Peyer's patch (tissue), 4 donors: ENCODE measurements at regions not wholly inside any gene's neighbourhood (a gene's known extent, or its start where the extent isn't known, plus 50 kb on each side); places are given as distances from the start of the nearest gene placed in this dataset.

ENCODE experiments used
- DNase-seq, 3 donors: peaks; one replicate each; pipeline ENCODE4 v3.0.0-alpha.2; 2017 to 2019
- H3K27ac ChIP-seq, 4 donors: fragments of 200-600 bp; sonication (generic); one replicate each; pipeline ENCODE4 v1.5.1; 2016 to 2019
- H3K27me3 ChIP-seq, 2 donors: fragments of 200-600 bp; sonication (generic); one replicate each; pipeline ENCODE4 v1.5.1; 2019
- H3K36me3 ChIP-seq, 3 donors: fragments of 200-600 bp; sonication (generic); one replicate each; pipeline ENCODE4 v1.5.1; 2016 to 2019
- H3K4me1 ChIP-seq, 4 donors: fragments of 200-600 bp; sonication (generic); one replicate each; pipeline ENCODE4 v1.5.1; 2016 to 2019
- H3K4me3 ChIP-seq, 4 donors: fragments of 200-600 bp; sonication (generic); 1 replicate in 3 of 4; 2 replicates in 1 of 4; pipeline ENCODE4 v1.5.1; 2016 to 2019; ENCODE audit warnings: mild to moderate bottlenecking in 1 of 4
- H3K9me3 ChIP-seq, 4 donors: fragments of 200-600 bp; sonication (generic); one replicate each; pipeline ENCODE4 v1.5.1; 2016 to 2019; ENCODE audit warnings: mild to moderate bottlenecking in 1 of 4
- CTCF ChIP-seq, 6 experiments: fragments of 450-650 bp in 4 of 6; fragments of 200-600 bp in 2 of 6; sonication (generic) in 1 of 6; IDR thresholded peaks; one replicate each; pipeline ENCODE4 v1.5.1; 2017 to 2019; ENCODE audit warnings: antibody characterized with exemption in 6 of 6, mild to moderate bottlenecking in 3 of 6, moderate library complexity in 1 of 6
- POLR2A ChIP-seq, 2 donors: fragments of 450-650 bp; IDR thresholded peaks; one replicate each; pipeline ENCODE4 v1.5.1; 2017; ENCODE audit warnings: antibody characterized with exemption in 2 of 2, mild to moderate bottlenecking in 2 of 2, moderate library complexity in 2 of 2

DNA sequence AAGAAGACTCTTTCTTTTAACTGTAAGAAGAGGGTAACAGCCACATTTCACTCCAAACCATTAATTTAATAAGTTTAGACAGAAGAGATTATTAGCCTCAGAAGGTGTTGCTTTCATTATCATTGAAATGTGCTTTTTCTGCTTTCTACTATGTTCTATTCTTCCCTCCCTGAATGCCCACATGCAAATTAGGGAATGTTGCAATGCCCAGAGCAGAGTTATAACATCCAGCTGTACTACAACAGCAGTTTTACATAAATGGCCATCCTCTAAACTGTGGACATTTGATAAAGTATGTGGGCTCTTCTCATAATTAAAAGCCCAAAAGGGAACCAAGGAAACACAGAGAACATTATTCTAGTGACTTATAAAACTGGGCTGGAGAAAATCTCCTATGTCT, 82.2 kb upstream of the SOD1 start:
- TF ChIP-seq POLR2A (IDR thresholded peaks at IDR 0.05) (no peak), CTCF (IDR thresholded peaks at IDR 0.05) (no peak)
- DNase-seq: no peak

GRCh38 chr21:31576428-31576827, 83.1 kb upstream of the SOD1 start:
- H3K4me3 ChIP-seq: no peak overlapping the region
- no peak overlapping the region for H3K27ac ChIP-seq
- TF ChIP-seq CTCF (IDR thresholded peaks at IDR 0.05) (no peak), POLR2A (IDR thresholded peaks at IDR 0.05) (no peak)
- DNase-seq: no peak
- no peaks in the 10 kb centered on the region for H3K36me3 ChIP-seq
- peaks cover 0 to 6% (median 0%) of the 10 kb centered on the region in 4 donors for H3K9me3 ChIP-seq
- H3K4me1 ChIP-seq: no peaks in the 10 kb centered on the region
- H3K27me3 ChIP-seq: no peaks in the 10 kb centered on the region

More for the DNA sequence above, 82.2 kb upstream of the SOD1 start:
- Histone ChIP-seq H3K36me3 (no peaks in the 10 kb centered on the region), H3K27me3 (no peaks in the 10 kb centered on the region), H3K27ac (no peak overlapping the region), H3K4me1 (no peaks in the 10 kb centered on the region), H3K9me3 (peaks cover 0 to 6% (median 0%) of the 10 kb centered on the region in 4 donors), H3K4me3 (no peak overlapping the region)

DNA sequence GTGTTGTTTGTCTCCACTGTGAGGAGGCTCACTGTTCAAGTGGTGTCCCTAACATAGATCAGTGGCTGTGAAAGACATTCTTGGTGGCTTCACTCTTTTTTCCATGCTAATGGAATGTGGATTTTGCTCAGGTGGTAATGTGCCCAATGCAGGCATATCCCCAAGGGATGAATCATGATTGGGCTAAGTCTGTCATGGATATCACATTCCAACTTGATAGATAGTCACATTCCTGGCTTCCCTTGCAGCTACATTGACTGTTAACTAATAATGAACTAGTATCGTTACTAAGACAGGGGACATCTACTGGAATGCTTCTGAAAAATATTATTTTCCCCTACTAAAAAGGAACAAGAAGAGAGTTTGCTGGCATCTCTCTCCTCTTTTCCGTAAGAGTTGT, 86.3 kb upstream of the SOD1 start:
- Histone ChIP-seq H3K27me3 (no peaks in the 10 kb centered on the region), H3K4me3 (no peak overlapping the region), H3K9me3 (peaks cover 0 to 6% (median 0%) of the 10 kb centered on the region in 4 donors), H3K4me1 (no peaks in the 10 kb centered on the region), H3K36me3 (no peaks in the 10 kb centered on the region), H3K27ac (no peak overlapping the region)
- no peak for DNase-seq
- no peak for TF ChIP-seq POLR2A (IDR thresholded peaks at IDR 0.05)
- TF ChIP-seq CTCF (IDR thresholded peaks at IDR 0.05): no peak

GRCh38 chr21:31571879-31572278, 87.6 kb upstream of the SOD1 start:
- no peak for TF ChIP-seq CTCF (IDR thresholded peaks at IDR 0.05)
- TF ChIP-seq POLR2A (IDR thresholded peaks at IDR 0.05): no peak

DNA sequence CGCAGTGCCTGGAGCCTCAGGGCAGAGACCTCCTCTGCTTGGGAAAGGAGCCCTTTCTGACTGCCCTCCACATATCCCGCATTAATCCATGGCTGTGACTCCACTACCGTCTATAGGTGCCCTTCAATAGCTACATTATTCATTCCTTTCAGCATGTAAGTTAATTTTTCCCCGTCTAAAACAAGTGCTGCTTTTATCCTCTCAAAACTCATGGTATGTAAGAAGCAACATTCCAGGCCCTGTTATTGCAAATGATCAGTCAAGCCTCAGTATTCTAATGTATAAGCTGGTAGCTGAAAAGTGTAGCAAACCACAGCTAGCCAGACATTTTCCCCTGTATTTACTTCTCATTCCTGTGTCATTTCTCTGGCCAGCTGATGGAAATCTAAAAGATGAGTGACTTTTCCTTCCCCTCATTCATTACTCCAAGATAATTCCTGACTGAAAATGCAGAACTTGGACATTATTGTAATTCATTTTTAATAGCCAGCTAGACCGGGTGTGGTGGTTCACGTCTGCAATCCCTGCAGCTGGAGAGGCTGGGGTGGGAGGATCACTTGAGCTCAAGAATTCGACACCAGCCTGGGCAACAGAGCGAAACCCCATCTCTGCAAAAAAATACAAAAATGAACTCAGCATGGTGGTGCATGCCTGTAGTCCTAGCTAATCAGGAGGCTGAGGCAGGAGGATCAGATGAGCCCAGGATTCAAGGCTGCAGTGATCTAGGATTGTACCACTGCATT, 88.5 kb upstream of the SOD1 start:
- no peaks in the 10 kb centered on the region for H3K4me1 ChIP-seq
- no peaks in the 10 kb centered on the region for H3K27me3 ChIP-seq
- no peak overlapping the region for H3K4me3 ChIP-seq
- peaks cover 0 to 6% (median 0%) of the 10 kb centered on the region in 4 donors for H3K9me3 ChIP-seq
- TF ChIP-seq CTCF (IDR thresholded peaks at IDR 0.05): no peak
- TF ChIP-seq POLR2A (IDR thresholded peaks at IDR 0.05): no peak
- no peaks in the 10 kb centered on the region for H3K36me3 ChIP-seq
- H3K27ac ChIP-seq: no peak overlapping the region
- no peak for DNase-seq

More at GRCh38 chr21:31571879-31572278, 87.6 kb upstream of the SOD1 start:
- Histone ChIP-seq H3K4me1 (no peaks in the 10 kb centered on the region), H3K27ac (no peak overlapping the region), H3K4me3 (no peak overlapping the region), H3K27me3 (no peaks in the 10 kb centered on the region), H3K9me3 (peaks cover 0 to 6% (median 0%) of the 10 kb centered on the region in 4 donors), H3K36me3 (no peaks in the 10 kb centered on the region)
- DNase-seq: no peak
